GM12872 (cell line): ENCODE measurements at regions not wholly inside any gene's neighbourhood (a gene's known extent, or its start where the extent isn't known, plus 50 kb on each side); places are given as distances from the start of the nearest gene placed in this dataset.

Experiments
- CTCF ChIP-seq: IDR thresholded peaks from 3 replicates; pipeline ENCODE4 v1.5.1; 2011; ENCODE audit warnings: low read depth, mild to moderate bottlenecking, low read length, moderate library complexity; ENCODE audit not compliant: insufficient read depth

- no peak for TF ChIP-seq CTCF
Measured at GRCh38 chr4:135065366-135065765, 863.8 kb upstream of the PABPC4L start.

GRCh38 chr4:135050086-135050717, 848.6 kb upstream of the PABPC4L start:
- TF ChIP-seq CTCF = no peak

- TF ChIP-seq CTCF = no peak
Measured at GRCh38 chr4:135032670-135033069, 831.1 kb upstream of the PABPC4L start.

GRCh38 chr4:135015771-135016170, 814.2 kb upstream of the PABPC4L start:
- no peak for TF ChIP-seq CTCF

- TF ChIP-seq CTCF = no peak
Measured at GRCh38 chr4:135007400-135007799, 805.8 kb upstream of the PABPC4L start.

- no peak for TF ChIP-seq CTCF
Measured at GRCh38 chr4:134999169-134999568, 797.6 kb upstream of the PABPC4L start.

GRCh38 chr4:134961963-134962362, 760.4 kb upstream of the PABPC4L start:
- no peak for TF ChIP-seq CTCF
